DND-41 (cell line): ENCODE measurements at regions not wholly inside any gene's neighbourhood (a gene's known extent, or its start where the extent isn't known, plus 50 kb on each side); places are given as distances from the start of the nearest gene placed in this dataset.

Source experiments
- CTCF ChIP-seq: IDR thresholded peaks from 2 replicates; pipeline ENCODE4 v1.5.1; 2012; ENCODE audit warnings: borderline replicate concordance, low read length, moderate library complexity, mild to moderate bottlenecking; ENCODE audit not compliant: poor library complexity, severe bottlenecking; ENCODE audit errors: extremely low read depth
- EZH2 ChIP-seq: IDR thresholded peaks from 3 replicates; pipeline ENCODE4 v1.6.1; 2012; ENCODE audit warnings: borderline replicate concordance, low read depth, mild to moderate bottlenecking, moderate library complexity, low read length, inconsistent platforms; ENCODE audit not compliant: severe bottlenecking

- TF ChIP-seq CTCF (no peak), EZH2 (no peak)
Observed at GRCh38 chr6:167731731-167732422, 94.8 kb upstream of the AFDN start.
